SU-DHL-6 (cell line): ENCODE measurements at regions not wholly inside any gene's neighbourhood (a gene's known extent, or its start where the extent isn't known, plus 50 kb on each side); places are given as distances from the start of the nearest gene placed in this dataset.
A peak's percentile ranks its signal among the peaks of the same experiment; 100 is the strongest.

ENCODE experiments used
- H2AFZ ChIP-seq: fragments of 200-600 bp; sonication (generic); 2 replicates; pipeline ENCODE4 v1.6.1; 2014; ENCODE audit warnings: low read depth, mild to moderate bottlenecking, moderate library complexity, mixed read lengths, antibody characterized with exemption, low read length; ENCODE audit not compliant: severe bottlenecking
- H3F3A ChIP-seq: fragments of 200-600 bp; shearing (Covaris generic); 2 replicates; pipeline ENCODE4 v1.6.0; 2016; ENCODE audit warnings: antibody characterized with exemption, mild to moderate bottlenecking; ENCODE audit not compliant: insufficient read depth
- H3K27ac ChIP-seq: fragments of 200-600 bp; sonication (generic); 2 replicates; pipeline ENCODE4 v1.5.1; 2016; ENCODE audit warnings: low read depth, mild to moderate bottlenecking, low read length, moderate library complexity, mixed read lengths
- H3K27me3 ChIP-seq: fragments of 200-600 bp; sonication (generic), shearing (Covaris generic); 2 replicates; pipeline ENCODE4 v1.6.0; 2014; ENCODE audit warnings: mild to moderate bottlenecking, low read length
- H3K36me3 ChIP-seq: fragments of 200-600 bp; sonication (generic); 2 replicates; pipeline ENCODE4 v1.6.1; 2014; ENCODE audit warnings: mild to moderate bottlenecking, low read length, mixed read lengths
- H3K4me2 ChIP-seq: fragments of 300-600, 200-600 bp; shearing (Covaris generic), sonication (generic); 2 replicates; pipeline ENCODE4 v1.6.0; 2014; ENCODE audit warnings: low read length, low read depth, mild to moderate bottlenecking; ENCODE audit not compliant: poor library complexity, severe bottlenecking
- H3K4me3 ChIP-seq: fragments of 200-600 bp; sonication (generic); 2 replicates; pipeline ENCODE4 v1.5.1; 2014; ENCODE audit warnings: antibody characterized with exemption, low read length, mild to moderate bottlenecking, mixed read lengths; ENCODE audit not compliant: insufficient read depth, poor library complexity, severe bottlenecking
- H3K79me2 ChIP-seq: fragments of 200-600 bp; sonication (generic); 2 replicates; pipeline ENCODE4 v1.6.1; 2014; ENCODE audit warnings: mild to moderate bottlenecking, low read length, moderate library complexity; ENCODE audit not compliant: insufficient read depth
- H3K9ac ChIP-seq: fragments of 200-600 bp; sonication (generic); 2 replicates; pipeline ENCODE4 v1.7.0; 2014; ENCODE audit warnings: mild to moderate bottlenecking, low read length
- H3K9me2 ChIP-seq: fragments of 200-600 bp; sonication (generic); replicated peaks from 2 replicates; pipeline ENCODE4 v1.6.1; 2014; ENCODE audit warnings: low read length; ENCODE audit not compliant: insufficient read depth
- H3K9me3 ChIP-seq: fragments of 200-600 bp; sonication (generic); 2 replicates; pipeline ENCODE4 v1.6.1; 2014; ENCODE audit warnings: low read length, mixed read lengths; ENCODE audit not compliant: insufficient read depth
- H4K20me1 ChIP-seq: fragments of 200-600 bp; sonication (generic); 2 replicates; pipeline ENCODE4 v1.6.1; 2014; ENCODE audit warnings: low read depth, mild to moderate bottlenecking, antibody characterized with exemption, low read length, moderate library complexity, mixed read lengths
- CTCF ChIP-seq: fragments of 200-600 bp; sonication (generic); IDR thresholded peaks from one replicate; pipeline ENCODE4 v1.5.1; 2017; ENCODE audit warnings: antibody characterized with exemption, mild to moderate bottlenecking, low read length, moderate library complexity; ENCODE audit not compliant: insufficient read depth, poor library complexity, severe bottlenecking
- EZH2phosphoT487 ChIP-seq: fragments of 200-600 bp; sonication (generic), shearing (Covaris generic); conservative IDR thresholded peaks from 2 replicates; pipeline ENCODE4 v1.6.1; 2018; ENCODE audit warnings: mild to moderate bottlenecking, antibody characterized with exemption, low read length, moderate library complexity, mixed read lengths

- no peaks in the 10 kb centered on the region for H3K36me3 ChIP-seq
- no peaks in the 10 kb centered on the region for H3K9me2 ChIP-seq
- H3K79me2 ChIP-seq, result no peaks in the 10 kb centered on the region
- no peaks in the 10 kb centered on the region for H3K9me3 ChIP-seq
- no peak overlapping the region for H3K4me3 ChIP-seq
- H3K27me3 ChIP-seq, result no peaks in the 10 kb centered on the region
- H3K9ac ChIP-seq, result peak overlapping the region; percentile 27
- H3F3A ChIP-seq, result no peaks in the 10 kb centered on the region
- no peak overlapping the region for H3K27ac ChIP-seq
- H3K4me2 ChIP-seq, result peak overlapping the region; percentile 39
- peak overlapping the region; percentile 93 for H2AFZ ChIP-seq
- TF ChIP-seq EZH2phosphoT487, result no peak
- TF ChIP-seq CTCF, result no peak
- no peaks in the 10 kb centered on the region for H4K20me1 ChIP-seq
Observed at GRCh38 chr2:430291-431040, 142.6 kb upstream of the ALKAL2 start.

- Histone ChIP-seq H3K27me3 (no peaks in the 10 kb centered on the region), H3F3A (no peaks in the 10 kb centered on the region), H3K79me2 (no peaks in the 10 kb centered on the region), H4K20me1 (no peaks in the 10 kb centered on the region), H3K36me3 (no peaks in the 10 kb centered on the region), H3K4me3 (no peak overlapping the region), H3K9me2 (no peaks in the 10 kb centered on the region), H3K9me3 (no peaks in the 10 kb centered on the region), H3K4me2 (peak overlapping the region; percentile 39), H3K27ac (no peak overlapping the region), H2AFZ (peak overlapping the region; percentile 93), H3K9ac (peak overlapping the region; percentile 27; the same call in 1 of the 2 replicates)
- TF ChIP-seq EZH2phosphoT487 (no peak), CTCF (no peak)
Observed at GRCh38 chr2:429575-430254, 141.8 kb upstream of the ALKAL2 start.

- Histone ChIP-seq H2AFZ (peak overlapping the region; percentile 93), H3K9me2 (no peaks in the 10 kb centered on the region), H3K79me2 (no peaks in the 10 kb centered on the region), H4K20me1 (no peaks in the 10 kb centered on the region), H3K27ac (no peak overlapping the region), H3F3A (no peaks in the 10 kb centered on the region), H3K9me3 (no peaks in the 10 kb centered on the region), H3K4me2 (no peak overlapping the region), H3K4me3 (no peak overlapping the region), H3K36me3 (no peaks in the 10 kb centered on the region), H3K9ac (no peak overlapping the region), H3K27me3 (no peaks in the 10 kb centered on the region)
- TF ChIP-seq CTCF, result no peak
- TF ChIP-seq EZH2phosphoT487, result no peak
Observed at GRCh38 chr2:429142-429541, 141.3 kb upstream of the ALKAL2 start.
